ENCODE measurements at regions not wholly inside any gene's neighbourhood (a gene's known extent, or its start where the extent isn't known, plus 50 kb on each side); places are given as distances from the start of the nearest gene placed in this dataset.

- TF ChIP-seq CTCF (IDR thresholded peaks at IDR 0.05) (no peak), POLR2A (IDR thresholded peaks at IDR 0.05) (no peak)
Observed at GRCh38 chr2:125615438-125615837, 1040.5 kb upstream of the GYPC start.

Data from right lobe of liver (tissue), 4 donors.